Superior temporal gyrus (tissue), 1 donor: ENCODE measurements at regions not wholly inside any gene's neighbourhood (a gene's known extent, or its start where the extent isn't known, plus 50 kb on each side); places are given as distances from the start of the nearest gene placed in this dataset.
"Not testable (repeated sequence)": the region's sequence is repeated elsewhere in the genome, so short reads cannot be mapped to it uniquely, and the experiment has no call there.

Experiments
- DNase-seq: peaks from one replicate; pipeline ENCODE4 v3.0.0-alpha.2; 2016; ENCODE audit errors: extremely low spot score

GRCh38 chr6:140204154-140204553 lies 829.7 kb upstream of the CITED2 start:
- no peak for DNase-seq

GRCh38 chr6:140203661-140204147 lies 829.3 kb upstream of the CITED2 start:
- DNase-seq: no peak

GRCh38 chr6:140202964-140203515 lies 828.6 kb upstream of the CITED2 start:
- DNase-seq: no peak

- no peak for DNase-seq
Measured at GRCh38 chr6:140201787-140202458, 827.5 kb upstream of the CITED2 start.

- no peak for DNase-seq
Measured at GRCh38 chr6:140193269-140193668, 818.8 kb upstream of the CITED2 start.

GRCh38 chr6:140192018-140192417 lies 817.6 kb upstream of the CITED2 start:
- no peak for DNase-seq

- DNase-seq: not testable (repeated sequence)
Measured at GRCh38 chr6:140189263-140189662, 814.8 kb upstream of the CITED2 start.

- DNase-seq: no peak
Measured at GRCh38 chr6:140185991-140186390, 811.5 kb upstream of the CITED2 start.

GRCh38 chr6:140183881-140184280 lies 809.4 kb upstream of the CITED2 start:
- DNase-seq: no peak

GRCh38 chr6:140182821-140183220 lies 808.4 kb upstream of the CITED2 start:
- DNase-seq: no peak

- DNase-seq: no peak
Measured at GRCh38 chr6:140181876-140182275, 807.4 kb upstream of the CITED2 start.

GRCh38 chr6:140180306-140180705 lies 805.9 kb upstream of the CITED2 start:
- DNase-seq: no peak

- DNase-seq: no peak
Measured at GRCh38 chr6:140178935-140179334, 804.5 kb upstream of the CITED2 start.

GRCh38 chr6:140178520-140178919 lies 804.1 kb upstream of the CITED2 start:
- DNase-seq: no peak

GRCh38 chr6:140176306-140176705 lies 801.9 kb upstream of the CITED2 start:
- no peak for DNase-seq

GRCh38 chr6:140175486-140175885 lies 801.0 kb upstream of the CITED2 start:
- DNase-seq: no peak

GRCh38 chr6:140174524-140174923 lies 800.1 kb upstream of the CITED2 start:
- DNase-seq: no peak

- DNase-seq: no peak
Measured at GRCh38 chr6:140168365-140168764, 793.9 kb upstream of the CITED2 start.

GRCh38 chr6:140160909-140161308 lies 786.5 kb upstream of the CITED2 start:
- DNase-seq: no peak

- DNase-seq: no peak
Measured at GRCh38 chr6:140160494-140160893, 786.0 kb upstream of the CITED2 start.

GRCh38 chr6:140156131-140156530 lies 781.7 kb upstream of the CITED2 start:
- no peak for DNase-seq

GRCh38 chr6:140155451-140156126 lies 781.1 kb upstream of the CITED2 start:
- DNase-seq: no peak

- DNase-seq: no peak
Measured at GRCh38 chr6:140153703-140154102, 779.3 kb upstream of the CITED2 start.
